ENCODE measurements at regions not wholly inside any gene's neighbourhood (a gene's known extent, or its start where the extent isn't known, plus 50 kb on each side); places are given as distances from the start of the nearest gene placed in this dataset.

DNA sequence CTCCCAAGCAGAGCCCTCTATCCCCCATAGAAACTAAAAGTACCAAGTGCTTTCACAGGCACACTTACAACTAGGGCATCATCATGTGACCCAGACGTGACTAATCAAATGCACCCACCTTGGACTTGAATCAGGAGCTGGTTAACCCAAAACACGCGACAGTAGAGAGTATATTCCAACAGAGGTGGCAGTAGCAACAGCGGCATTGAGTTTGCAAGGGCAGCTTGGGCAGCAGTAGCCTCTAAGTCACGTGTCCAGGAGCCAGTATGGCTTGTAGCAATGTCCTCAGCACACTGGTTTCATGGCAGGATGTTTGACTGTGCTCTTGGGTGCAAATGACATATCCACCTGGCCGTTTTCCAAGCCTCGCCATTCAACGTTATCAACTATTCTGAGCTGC is 73.4 kb upstream of the DNAH5 start:
- DNase-seq (ENCODE audit: low read depth in 2 of 2), result no peak

DNA sequence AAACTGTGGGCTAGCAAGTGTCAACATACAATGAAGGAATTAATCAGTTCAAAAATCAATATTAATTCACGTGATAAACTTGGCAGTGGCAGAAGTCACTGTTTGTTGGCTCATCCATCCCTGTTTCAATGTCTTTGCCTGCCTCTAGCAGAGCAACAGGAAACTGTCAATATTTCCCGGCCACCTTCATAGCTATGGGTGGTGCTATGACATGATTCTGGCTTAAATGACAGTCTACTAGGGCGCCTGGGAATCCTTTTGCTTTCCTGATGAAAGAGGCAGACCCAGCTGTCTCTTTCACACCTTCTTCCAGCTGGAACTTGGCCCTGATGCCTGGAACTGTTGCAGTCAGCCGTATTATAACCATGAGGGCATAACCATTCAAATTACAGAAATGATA is 72.1 kb upstream of the DNAH5 start:
- no peak for DNase-seq (ENCODE audit: low read depth in 2 of 2)

DNA sequence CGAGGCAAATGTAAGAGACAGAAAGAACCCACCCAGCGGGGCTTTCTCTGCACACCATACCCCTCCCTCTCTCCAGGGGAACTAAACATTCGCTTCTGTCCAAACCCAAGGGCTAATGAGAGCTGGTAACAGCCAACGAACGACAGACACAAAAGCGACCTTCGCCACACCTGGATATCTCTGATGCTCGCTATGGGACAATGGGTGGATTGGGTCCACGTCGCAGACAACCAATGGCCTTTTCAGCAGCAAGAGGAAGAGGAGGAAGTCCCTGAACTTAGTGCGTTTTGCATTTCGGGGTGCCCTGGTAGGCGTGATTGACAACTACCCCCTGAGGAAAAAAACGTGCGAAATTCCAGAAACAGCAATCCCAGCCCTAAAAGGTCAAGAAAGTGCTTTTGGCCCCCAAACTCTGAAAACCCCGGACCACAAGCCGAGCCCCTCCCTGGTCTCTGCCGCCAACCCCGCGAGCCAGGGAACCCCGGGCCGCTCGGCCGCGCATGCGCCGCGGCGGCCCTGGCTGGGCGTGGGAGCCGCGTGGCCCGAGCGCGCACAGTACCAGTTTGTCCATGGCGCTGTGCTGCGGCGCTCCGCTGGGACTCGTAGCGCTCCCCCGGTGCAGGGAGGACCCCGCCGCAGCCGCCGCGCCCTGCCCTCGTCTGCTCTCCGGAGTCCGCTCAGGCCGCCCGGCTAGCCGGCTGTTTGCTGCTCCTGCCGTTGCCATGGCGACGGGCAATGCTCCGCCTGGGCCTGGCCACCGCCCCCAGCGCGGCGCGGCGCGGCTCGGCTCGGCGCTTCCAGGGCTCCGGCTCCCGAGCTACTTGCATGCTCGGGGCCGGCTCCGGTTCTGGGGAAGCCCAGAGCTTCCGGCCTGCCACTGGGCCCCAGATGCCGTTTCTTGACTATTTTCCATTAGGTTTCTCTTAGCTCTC is 66.9 kb upstream of the DNAH5 start:
- peak in 1 of 2 donors; percentile 32 for DNase-seq (ENCODE audit: low read depth in 2 of 2)

DNA sequence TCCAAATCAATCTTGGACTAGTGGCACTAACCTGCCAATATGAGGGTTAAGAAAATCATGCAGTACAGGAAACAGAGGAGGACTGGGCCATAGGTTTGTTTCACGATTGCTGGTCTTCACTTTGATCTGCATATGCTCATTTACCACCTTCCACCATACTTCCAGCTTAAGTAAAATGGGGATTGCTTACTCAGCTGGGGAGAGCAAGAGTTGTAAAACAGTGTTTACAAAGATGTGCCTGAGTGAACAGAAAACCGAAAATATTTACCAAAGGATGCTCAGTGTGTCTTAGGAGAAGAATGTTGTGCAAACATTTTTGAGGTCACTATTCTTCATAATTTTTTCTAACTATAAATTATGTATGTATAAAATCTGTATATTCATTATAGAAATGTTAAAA is 65.1 kb upstream of the DNAH5 start:
- DNase-seq (ENCODE audit: low read depth in 2 of 2), result no peak

DNA sequence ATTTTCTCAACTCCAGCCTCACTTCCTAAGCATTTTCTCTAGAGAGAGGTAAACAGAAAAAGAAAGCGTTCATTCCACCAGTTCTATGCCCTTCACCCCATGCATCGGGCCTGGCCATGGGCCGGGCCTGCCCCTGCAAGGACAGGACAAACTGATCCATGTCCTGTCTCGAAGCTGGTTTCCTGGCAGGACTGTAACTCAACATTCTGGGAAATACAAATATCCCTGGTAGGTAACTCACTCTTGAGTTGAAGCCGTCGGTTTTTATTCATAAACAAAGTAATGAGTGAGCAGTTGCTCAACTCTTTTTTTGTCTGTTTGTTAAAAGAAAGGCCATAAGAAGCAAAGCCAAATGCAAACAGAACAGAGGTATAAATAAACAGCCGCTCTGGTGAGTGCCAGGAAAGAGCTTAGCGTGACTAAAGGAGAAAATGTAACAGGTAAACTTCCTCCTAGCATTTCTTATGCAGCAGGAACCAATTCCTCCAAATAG is 64.4 kb upstream of the DNAH5 start:
- no peak for DNase-seq (ENCODE audit: low read depth in 2 of 2)

DNA sequence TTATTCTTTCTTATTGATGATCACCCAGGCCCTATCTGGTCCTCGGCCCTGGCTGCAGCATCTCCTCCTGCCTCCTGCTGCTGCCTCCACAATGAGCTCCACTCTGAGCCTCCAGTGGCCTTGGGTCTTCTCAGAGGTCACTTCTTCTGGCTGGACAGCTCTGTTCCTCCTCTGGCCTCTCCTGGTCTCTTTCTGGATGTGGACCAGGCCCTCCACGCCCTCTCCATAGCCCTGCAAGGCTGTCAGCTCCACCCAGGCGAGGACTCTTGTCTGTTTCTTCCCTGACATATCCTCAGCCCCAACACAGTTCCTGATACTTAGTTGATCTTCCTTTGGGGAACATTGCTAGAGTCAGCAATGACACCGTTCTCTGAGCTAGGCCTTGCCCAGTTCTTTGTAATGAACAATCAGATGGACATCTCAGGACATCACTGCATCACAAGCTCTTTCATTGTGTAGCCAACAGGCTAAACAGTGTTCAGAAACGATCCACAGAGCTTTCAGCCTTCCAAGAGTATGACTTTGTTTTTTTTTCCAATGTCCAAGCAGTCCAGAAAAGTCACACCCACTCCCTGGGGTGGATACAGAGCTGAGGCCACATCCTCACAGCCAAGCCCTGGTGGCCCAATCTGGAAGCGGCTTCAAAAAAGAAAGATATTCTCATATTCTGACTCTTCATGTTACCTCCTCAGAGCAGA is 62.5 kb upstream of the DNAH5 start:
- no peak for DNase-seq (ENCODE audit: low read depth in 2 of 2)

DNA sequence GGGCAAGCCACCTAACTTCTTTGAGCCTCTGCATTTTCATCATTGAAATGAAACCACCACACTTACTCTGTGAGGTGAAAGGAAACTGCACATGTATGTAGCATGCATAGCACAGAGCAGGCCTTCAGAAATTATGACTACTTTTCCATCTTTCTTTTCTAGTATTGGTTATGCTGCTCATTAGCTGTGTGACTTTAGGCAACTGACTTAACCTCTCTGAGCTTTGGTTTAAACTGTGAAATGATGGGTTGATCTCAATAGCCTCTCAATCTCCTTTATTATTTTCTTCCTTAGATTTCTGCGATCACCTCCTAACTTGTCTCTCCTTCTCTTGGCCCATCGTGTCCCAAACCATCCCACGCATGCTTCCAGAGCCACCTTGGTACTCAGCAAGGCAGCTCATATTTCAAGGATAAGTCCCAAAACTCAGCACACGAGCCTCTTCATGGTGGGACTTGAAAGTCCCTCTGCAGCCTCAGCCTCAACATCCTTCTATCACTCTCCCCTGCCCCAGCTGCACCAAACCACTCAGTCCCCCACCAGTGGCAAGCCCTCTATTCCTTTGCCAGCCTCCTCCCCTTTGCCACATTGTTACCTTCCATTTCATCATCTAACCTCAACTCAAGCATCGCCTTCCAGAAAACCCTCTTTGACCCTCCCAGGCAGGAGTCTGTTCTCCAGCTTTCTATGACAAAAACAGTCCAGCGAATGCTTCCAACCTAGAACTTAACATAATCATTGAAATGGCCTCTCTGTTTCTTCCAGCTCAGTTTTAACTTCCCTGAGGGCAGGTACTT is 60.3 kb upstream of the DNAH5 start:
- DNase-seq (ENCODE audit: low read depth in 2 of 2), result no peak

DNA sequence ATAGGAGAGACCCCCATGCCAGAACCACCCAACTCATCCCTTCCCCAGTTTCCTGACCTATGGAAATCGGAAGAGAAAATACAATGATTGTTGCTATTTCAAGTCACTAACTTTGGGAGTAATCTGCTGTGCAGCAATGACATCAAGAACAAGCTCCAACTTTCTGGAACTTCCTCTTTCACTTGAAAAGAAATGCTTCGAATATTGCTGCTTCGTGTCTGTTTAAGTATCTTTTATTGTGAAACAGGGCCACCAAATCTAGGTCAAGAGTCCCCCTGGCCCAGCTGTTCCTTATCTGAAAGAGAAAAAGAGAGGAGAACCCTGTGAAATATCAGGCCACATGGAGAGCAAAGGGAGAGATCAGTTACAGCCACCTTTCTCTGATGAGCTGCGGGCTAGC is 59.4 kb upstream of the DNAH5 start:
- DNase-seq (ENCODE audit: low read depth in 2 of 2), result no peak

DNA sequence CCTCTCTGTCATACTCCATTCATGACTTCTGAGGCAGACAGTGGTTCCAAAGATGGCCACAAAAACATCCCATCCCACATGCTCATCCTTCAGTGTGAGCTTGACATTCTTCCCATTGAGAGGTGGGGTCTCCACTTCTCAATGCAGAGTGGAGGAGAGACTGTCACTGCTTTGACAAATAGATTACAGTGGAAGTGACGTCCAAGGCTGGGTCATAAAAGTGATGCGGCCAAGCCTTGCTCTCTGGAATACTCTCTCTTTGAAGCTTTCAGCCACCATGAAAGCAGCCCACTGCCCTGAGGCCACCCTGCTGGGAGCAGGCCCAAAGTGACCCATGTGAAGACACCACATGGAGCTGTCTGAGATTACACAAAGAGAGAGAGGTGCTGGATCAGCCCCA is 59.0 kb upstream of the DNAH5 start:
- DNase-seq (ENCODE audit: low read depth in 2 of 2), result no peak

DNA sequence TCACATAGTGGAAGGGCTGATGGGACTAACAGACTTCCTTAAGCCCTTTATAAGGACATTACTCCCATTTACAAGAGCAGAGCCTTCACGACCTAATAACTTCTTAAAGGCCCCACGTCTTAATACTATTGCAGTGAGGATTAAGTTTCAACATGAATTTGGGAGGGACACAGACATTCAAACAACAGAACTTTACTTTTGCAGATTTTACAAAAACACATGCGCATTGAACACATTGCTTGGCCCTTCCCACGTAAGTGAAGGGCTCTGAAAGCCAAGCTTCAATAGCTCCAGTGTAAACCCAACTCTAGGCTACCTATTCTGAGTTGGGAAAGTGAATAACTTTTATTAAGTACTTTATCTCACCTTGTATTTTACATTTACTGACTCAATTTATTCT is 53.8 kb upstream of the DNAH5 start:
- DNase-seq (ENCODE audit: low read depth in 2 of 2), result no peak

DNA sequence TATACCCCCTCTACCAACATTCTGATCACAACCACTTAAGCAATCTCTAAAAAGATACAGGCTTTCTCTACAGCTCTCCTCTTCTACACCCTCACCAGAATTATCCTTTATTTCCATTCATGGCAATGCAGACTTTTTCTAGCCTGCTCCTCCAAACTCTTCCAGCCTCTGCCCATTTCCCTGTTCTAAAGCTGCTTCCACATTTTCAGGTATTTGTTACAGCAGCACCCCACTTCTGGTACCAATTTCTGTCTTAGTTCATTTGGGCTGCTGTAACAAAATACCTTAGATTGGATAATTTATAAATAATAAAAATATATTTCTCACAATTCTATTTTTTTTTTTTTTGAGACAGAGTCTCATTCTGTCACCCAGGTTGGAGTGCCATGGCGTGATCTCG is 53.0 kb upstream of the DNAH5 start:
- DNase-seq (ENCODE audit: low read depth in 2 of 2), result no peak

DNA sequence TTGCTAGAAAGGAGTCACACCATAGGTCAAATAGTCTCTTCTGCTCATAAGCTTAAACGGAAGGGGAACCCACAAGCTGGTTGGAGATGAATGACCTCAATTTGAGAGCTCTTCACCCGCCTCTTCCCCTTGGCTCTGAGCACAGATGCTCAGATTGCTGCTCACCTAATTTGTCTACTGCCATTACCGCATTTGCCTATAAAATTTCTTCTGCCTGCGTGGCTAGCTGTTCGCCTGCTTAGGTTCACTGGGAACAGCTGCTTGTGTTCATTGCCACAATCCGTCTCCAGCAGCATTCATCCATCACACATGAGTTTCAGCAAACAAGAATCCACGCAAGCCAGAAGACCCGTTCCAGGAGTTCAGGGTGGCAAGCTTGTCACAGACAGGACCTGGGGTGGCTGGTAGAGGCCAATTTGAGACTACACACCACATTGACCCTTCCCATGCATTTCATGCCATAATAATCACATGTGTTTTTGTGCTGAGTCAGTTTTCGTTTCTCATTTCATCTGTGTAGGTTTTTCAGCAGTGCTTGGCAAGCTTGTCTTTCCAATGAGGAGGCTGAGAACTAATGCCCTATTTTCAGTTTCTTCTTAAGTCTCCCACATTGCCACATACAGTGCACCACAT is 50.2 kb upstream of the DNAH5 start:
- DNase-seq (ENCODE audit: low read depth in 2 of 2), result no peak
